Upper lobe of right lung (tissue), 1 donor: ENCODE measurements at regions not wholly inside any gene's neighbourhood (a gene's known extent, or its start where the extent isn't known, plus 50 kb on each side); places are given as distances from the start of the nearest gene placed in this dataset.

Experiments
- ATAC-seq: fragments of 200-7000 bp; cut with Tn5 transposase; one replicate; pipeline ENCODE4 v1.9.1; 2020; ENCODE audit warnings: mild to moderate bottlenecking, moderate library complexity
- DNase-seq: peaks from one replicate; pipeline ENCODE4 v3.0.0-alpha.2; 2020
- H3K27ac ChIP-seq: fragments of 200-600 bp; one replicate; pipeline ENCODE4 v1.8.0; 2022
- H3K27me3 ChIP-seq: fragments of 200-600 bp; one replicate; pipeline ENCODE4 v1.8.0; 2022; ENCODE audit warnings: mild to moderate bottlenecking
- H3K36me3 ChIP-seq: fragments of 200-600 bp; one replicate; pipeline ENCODE4 v1.8.0; 2022
- H3K4me1 ChIP-seq: fragments of 200-600 bp; one replicate; pipeline ENCODE4 v1.8.0; 2022
- H3K4me3 ChIP-seq: fragments of 200-600 bp; one replicate; pipeline ENCODE4 v1.8.0; 2022; ENCODE audit warnings: mild to moderate bottlenecking
- H3K9me3 ChIP-seq: fragments of 200-600 bp; one replicate; pipeline ENCODE4 v1.8.0; 2022
- CTCF ChIP-seq: fragments of 200-600 bp; IDR thresholded peaks from one replicate; pipeline ENCODE4 v1.8.0; 2022; ENCODE audit warnings: antibody characterized with exemption
- intact Hi-C: fragments of 100-400 bp; cut with DNase I; formaldehyde crosslinking; loops from one replicate; pipeline ENCODE4 v1.11.0; 2022
- donor health status: DM: no; HTN: yes; CAD: no; lungs with severe emphysema.

- no peak for TF ChIP-seq CTCF
- no peaks in the 10 kb centered on the region for H3K36me3 ChIP-seq
- H3K4me3 ChIP-seq = no peak overlapping the region
- H3K27me3 ChIP-seq = peaks cover 8% of the 10 kb centered on the region
- no peak overlapping the region for H3K27ac ChIP-seq
- no peaks in the 10 kb centered on the region for H3K4me1 ChIP-seq
- no peak for DNase-seq
- intact Hi-C loops = no loop called here
- no peaks in the 10 kb centered on the region for H3K9me3 ChIP-seq
- no peak for ATAC-seq
These were observed 194.6 kb downstream of the CDH26 start for GRCh38 chr20:60152792-60153191.

GRCh38 chr20:60160451-60161145, 202.4 kb downstream of the CDH26 start:
- DNase-seq = no peak
- Histone ChIP-seq H3K9me3 (no peaks in the 10 kb centered on the region), H3K27me3 (peaks cover 14% of the 10 kb centered on the region), H3K27ac (no peak overlapping the region), H3K4me3 (no peak overlapping the region), H3K4me1 (no peaks in the 10 kb centered on the region), H3K36me3 (no peaks in the 10 kb centered on the region)
- ATAC-seq = no peak
- TF ChIP-seq CTCF = no peak
- intact Hi-C loops = no loop called here

- Histone ChIP-seq H3K27ac (no peak overlapping the region), H3K36me3 (no peaks in the 10 kb centered on the region), H3K4me3 (no peak overlapping the region), H3K9me3 (no peaks in the 10 kb centered on the region), H3K4me1 (no peaks in the 10 kb centered on the region), H3K27me3 (peaks cover 7% of the 10 kb centered on the region)
- no peak for ATAC-seq
- no peak for DNase-seq
- intact Hi-C loops = no loop called here
- TF ChIP-seq CTCF = no peak
These were observed 209.6 kb downstream of the CDH26 start for GRCh38 chr20:60167812-60168211.

GRCh38 chr20:60168963-60169362, 210.7 kb downstream of the CDH26 start:
- DNase-seq = no peak
- intact Hi-C loops = no loop called here
- H3K9me3 ChIP-seq = no peaks in the 10 kb centered on the region
- no peak overlapping the region for H3K27ac ChIP-seq
- peaks cover 5% of the 10 kb centered on the region for H3K27me3 ChIP-seq
- no peak overlapping the region for H3K4me3 ChIP-seq
- no peak for ATAC-seq
- no peaks in the 10 kb centered on the region for H3K36me3 ChIP-seq
- no peak for TF ChIP-seq CTCF
- H3K4me1 ChIP-seq = no peaks in the 10 kb centered on the region

- Histone ChIP-seq H3K27me3 (no peaks in the 10 kb centered on the region), H3K36me3 (no peaks in the 10 kb centered on the region), H3K27ac (no peak overlapping the region), H3K4me1 (no peaks in the 10 kb centered on the region), H3K4me3 (no peak overlapping the region), H3K9me3 (no peaks in the 10 kb centered on the region)
- no peak for TF ChIP-seq CTCF
- intact Hi-C loops = no loop called here
- no peak for ATAC-seq
- DNase-seq = no peak
These were observed 211.9 kb downstream of the CDH26 start for GRCh38 chr20:60170116-60170515.

- Histone ChIP-seq H3K27ac (no peak overlapping the region), H3K4me3 (no peak overlapping the region), H3K36me3 (no peaks in the 10 kb centered on the region), H3K4me1 (no peaks in the 10 kb centered on the region), H3K9me3 (no peaks in the 10 kb centered on the region), H3K27me3 (no peaks in the 10 kb centered on the region)
- DNase-seq (no peak), ATAC-seq (no peak)
- intact Hi-C loops = no loop called here
- no peak for TF ChIP-seq CTCF
These were observed 213.1 kb downstream of the CDH26 start for GRCh38 chr20:60171313-60171712.
